GM19238 (cell line): ENCODE measurements at regions not wholly inside any gene's neighbourhood (a gene's known extent, or its start where the extent isn't known, plus 50 kb on each side); places are given as distances from the start of the nearest gene placed in this dataset.

ENCODE experiments used
- DNase-seq: peaks from one replicate; pipeline ENCODE4 v3.0.0; 2011; ENCODE audit warnings: low spot score; ENCODE audit not compliant: insufficient read length

DNA sequence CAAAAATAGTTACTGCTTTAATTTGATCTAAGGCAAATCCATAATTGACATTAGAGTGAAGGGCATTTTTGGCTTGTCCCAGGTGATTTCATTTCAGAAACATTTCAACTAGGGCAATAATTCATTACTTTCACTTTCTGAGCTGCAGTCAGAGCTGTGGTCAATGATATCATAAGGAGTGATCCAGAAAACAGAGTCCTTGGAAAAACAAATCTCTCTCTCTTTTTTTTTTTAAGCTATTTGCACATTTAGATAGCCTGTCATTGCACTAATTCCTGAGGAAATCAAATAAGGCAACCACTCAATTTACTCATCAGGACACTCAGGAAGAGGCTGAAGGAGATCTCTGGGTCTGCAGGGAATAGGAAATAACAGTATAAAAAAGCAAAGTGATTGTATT is 269.5 kb upstream of the LRRC3B start:
- no peak for DNase-seq

DNA sequence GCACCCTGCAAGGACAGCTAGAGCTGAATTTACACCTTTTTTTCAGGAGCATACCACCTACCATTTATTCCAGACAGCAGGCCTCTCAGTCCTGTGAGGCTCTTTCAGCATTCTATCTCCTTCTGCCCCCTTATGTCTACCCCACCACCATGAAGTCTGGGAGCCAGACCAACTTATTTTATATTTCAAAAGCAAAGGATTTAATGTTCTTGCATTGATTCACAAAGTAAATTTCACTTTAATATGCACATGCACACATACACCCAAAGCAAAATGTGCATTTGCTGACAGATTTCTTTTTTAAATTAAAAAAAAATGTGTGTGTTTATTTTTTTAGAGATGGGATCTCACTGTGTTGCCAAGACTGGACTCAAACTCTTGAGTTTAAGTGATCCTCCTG is 264.2 kb upstream of the LRRC3B start:
- no peak for DNase-seq

DNA sequence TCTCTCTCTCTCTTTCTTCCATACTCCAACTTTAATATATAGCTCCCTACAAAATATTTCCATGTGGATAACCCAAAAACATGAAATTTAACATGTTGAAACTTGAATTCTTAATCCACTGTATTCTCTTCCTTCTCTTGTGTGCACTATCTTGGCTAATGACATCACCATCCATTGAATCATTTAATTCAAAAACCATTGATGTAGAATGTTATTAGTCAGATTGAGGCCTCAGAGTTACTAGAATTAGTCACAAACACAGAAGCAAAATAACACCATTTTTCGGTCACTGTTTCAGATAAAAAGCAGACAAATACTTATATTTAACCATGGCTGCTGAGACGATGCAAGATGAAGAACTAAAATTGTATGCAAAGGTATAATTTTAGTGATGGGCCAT is 256.9 kb upstream of the LRRC3B start:
- no peak for DNase-seq

DNA sequence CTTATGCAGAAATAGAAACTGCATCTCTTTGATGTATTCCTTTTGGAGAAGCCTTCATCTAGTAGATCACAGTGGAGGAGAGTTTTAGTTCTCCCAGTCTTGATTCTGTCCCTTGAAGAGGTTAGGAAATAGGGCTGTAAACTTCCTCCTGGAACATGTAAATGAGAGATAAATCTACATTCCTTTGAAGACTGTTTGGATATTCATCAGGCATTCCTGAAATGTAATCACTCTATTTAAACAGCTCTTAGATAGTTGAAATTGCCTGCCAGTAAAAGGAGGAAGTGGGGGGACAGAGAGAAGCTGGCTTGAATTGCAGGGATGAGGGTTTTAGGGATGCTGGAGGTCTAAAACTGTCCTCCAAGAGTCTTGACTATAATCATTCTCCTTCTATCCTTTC is 254.3 kb upstream of the LRRC3B start:
- no peak for DNase-seq

DNA sequence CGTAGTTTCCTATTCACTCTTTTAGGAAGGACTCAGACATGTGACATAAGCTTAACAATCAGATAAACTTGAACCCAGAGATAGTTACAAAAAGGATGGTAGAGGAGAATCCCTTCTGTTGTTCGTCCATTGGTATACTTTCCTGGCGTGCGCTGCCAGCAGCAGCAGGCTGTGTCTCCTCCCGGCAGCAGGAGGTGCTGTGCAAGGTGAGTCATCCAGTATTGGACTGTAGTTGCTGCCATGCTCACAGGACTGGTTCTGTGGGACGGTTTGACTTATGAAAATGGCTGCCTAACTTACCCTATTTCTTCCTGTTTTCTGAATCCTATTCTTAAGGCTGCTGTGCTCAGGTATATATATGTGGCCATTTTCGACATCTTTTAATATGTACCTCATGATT is 253.4 kb upstream of the LRRC3B start:
- DNase-seq, result no peak

DNA sequence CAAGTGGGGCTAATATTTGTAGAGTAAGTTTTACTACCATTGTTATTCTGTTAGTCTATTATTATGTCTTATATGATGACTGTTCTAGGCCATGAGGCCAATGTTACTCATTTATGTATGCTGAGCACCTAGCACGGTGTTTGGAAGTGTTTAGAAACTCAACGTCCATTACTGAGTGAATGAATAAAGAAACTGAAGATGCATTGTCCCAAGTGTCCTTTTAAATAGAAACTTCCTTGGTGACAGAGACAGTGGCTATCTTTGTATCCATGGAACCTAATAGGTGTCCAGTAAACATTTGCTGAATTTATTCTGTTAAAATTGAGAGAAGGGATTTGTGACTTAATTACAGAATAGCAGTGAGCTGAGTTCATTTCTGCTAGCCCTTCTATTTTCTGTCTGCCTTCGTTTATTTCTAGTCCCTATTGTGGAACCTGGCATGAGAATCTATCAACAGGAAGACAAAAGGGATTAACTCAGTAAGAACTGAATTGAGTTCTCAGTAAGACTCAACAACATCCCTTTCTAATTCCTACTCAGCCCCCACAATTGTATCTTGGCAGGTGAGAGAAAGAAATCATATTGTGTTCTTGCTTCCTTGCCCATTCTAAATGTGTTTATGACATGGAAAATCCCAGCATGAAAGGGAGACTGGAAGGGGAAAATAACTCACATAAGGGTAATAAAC is 246.6 kb upstream of the LRRC3B start:
- no peak for DNase-seq

DNA sequence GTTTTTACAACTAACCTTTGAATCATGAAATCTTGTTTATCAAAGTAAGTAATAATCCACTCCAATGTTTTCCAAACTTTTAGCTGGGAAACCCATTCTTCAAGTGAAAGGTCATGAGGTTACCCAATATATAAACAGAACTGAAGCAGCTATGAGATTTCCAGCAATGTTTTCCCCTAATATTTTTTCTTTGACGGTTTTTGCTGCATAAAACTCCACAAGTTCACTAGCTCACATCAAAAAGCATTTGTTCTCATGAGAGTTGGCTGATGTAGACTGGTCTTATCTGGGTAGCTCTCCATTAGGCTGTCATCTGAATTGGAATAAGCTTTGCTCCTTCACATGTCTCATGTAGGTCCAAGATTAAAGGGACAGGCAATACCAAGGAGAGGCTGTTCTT is 241.2 kb upstream of the LRRC3B start:
- no peak for DNase-seq

DNA sequence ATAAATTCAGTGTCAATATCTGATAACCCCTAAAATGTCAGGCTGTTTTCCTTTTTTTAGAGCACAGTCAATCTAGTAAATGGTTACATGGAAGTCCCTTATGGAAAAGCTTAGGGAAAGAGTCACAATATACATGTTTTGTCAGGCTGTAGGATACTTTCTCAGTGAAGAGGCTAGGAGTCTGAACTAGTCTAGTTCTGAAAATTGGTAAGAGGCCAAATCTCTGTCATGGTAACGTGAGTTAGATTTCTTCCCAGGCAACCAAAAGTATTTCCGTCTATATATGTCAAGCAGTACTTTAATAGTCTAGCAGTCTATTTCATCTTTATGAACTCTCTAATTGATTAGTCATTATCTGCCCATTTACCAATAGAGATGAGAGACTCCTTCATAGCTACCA is 215.9 kb upstream of the LRRC3B start:
- no peak for DNase-seq

DNA sequence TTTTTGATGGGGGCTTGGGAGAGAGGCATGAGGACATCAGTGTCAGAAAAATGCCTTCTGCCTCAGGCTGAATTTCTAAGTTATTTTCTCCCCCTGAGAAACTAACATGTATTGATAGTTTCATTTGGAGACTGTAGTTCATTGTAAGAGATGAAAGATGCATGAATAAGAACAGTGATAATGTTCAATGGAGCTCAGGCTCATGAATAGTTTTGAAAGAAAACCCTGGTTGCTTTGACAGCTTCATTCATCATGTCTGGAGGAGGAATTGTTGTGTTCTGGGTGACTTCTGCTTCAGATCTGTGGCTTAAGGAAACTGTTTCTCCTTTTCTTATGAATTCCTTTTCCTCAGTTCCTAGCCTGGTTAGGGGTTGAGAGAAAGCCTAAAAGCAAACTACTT is 204.0 kb upstream of the LRRC3B start:
- DNase-seq, result no peak

DNA sequence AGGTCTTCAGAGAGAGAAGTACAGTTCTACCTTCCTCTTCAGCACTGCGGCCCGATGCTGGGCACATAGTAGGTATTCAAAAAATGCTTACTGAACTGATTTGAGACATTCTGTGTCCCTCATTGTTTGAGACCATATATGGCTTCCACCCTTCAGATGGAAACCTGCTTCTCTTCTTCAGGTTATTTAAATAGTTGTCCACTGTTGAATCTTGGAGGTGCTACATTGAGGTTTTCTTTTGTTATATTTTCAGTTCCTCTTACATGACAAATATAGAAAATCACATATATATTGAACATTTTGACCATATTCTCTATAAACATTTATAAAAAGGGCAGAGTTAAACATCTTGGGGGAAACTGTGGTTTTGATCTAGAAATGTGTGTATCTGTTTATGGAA is 200.2 kb upstream of the LRRC3B start:
- no peak for DNase-seq

DNA sequence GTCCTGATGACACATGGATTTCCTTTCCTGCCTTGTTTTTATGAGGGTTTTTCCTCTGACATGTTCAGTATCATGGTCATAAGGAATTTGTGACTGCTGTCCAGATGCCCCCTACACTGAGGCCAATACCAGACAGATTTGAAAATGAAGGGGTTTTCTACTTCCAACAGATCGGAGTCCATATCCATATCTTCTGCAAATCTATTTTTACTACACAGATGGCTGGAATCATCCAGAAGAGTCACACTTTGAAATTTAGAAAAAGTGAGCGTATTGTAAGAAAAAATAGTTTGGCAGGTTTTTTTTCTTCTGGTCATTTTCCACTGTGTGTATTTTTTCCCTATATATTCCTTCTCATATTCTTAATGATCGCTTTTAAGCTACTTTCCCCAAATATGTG is 197.5 kb upstream of the LRRC3B start:
- no peak for DNase-seq

DNA sequence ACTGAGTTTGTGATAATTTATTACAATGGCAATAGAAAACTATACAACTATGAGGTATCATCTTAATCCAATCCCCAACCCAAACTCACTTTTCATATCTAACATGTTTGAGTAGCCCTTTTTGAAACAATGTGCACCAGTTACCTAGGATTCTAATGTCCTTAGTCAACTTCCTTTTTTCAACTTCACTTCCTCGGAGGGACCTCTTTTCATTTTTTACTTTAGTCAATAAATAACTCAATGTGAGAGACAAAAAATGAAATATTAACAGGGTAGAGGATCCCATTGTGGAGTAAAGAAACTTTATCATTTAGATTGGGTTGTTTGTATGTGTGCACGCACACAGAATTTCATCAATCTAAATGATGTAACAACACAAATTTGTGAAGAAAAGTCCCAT is 193.6 kb upstream of the LRRC3B start:
- no peak for DNase-seq

DNA sequence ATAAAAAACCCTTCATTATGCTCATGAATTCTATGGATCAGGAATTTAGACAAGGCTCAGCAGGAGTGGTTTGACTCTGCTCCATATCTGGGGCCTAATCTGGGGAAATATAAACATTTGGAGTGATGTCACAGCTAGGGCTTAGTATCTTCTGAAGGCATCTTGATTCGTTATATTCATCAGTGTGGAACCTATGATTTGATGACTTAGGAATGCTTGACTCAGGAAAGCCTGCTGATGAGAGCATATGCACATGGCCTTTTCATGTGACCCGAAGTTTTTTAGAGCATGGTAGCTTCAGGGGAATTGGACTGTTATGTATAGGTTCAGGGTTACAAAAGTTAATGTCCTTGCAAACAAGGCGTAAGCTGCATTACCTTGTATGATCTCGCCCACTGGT is 184.9 kb upstream of the LRRC3B start:
- DNase-seq, result no peak

DNA sequence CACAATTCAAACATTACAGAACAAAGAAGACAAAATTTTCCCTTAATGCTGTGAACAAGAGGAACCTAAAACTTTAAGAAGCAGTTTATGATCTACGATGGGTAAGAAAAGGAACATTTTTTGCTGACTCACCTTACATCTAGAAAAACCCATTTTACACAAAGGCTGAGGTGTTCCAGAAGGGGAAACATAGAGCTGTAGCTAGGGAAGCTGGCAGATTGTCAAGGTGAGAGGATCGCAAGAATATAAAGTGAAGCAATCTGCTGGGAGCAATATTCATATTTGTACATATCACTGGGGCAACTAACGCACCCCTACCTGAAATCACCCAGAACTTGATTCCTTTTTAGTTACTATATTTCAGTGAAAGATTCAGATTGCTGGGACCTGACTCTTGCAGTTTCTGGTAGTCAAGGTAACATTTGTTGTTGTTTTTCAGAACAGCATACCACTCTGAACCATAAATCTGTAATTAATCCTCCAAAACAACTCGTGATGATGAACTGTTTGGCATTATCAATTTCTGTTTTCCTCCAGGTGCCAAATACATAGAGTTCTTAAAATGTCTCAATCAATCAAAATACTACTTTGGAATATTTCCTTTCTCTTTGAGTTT is 184.1 kb upstream of the LRRC3B start:
- no peak for DNase-seq

DNA sequence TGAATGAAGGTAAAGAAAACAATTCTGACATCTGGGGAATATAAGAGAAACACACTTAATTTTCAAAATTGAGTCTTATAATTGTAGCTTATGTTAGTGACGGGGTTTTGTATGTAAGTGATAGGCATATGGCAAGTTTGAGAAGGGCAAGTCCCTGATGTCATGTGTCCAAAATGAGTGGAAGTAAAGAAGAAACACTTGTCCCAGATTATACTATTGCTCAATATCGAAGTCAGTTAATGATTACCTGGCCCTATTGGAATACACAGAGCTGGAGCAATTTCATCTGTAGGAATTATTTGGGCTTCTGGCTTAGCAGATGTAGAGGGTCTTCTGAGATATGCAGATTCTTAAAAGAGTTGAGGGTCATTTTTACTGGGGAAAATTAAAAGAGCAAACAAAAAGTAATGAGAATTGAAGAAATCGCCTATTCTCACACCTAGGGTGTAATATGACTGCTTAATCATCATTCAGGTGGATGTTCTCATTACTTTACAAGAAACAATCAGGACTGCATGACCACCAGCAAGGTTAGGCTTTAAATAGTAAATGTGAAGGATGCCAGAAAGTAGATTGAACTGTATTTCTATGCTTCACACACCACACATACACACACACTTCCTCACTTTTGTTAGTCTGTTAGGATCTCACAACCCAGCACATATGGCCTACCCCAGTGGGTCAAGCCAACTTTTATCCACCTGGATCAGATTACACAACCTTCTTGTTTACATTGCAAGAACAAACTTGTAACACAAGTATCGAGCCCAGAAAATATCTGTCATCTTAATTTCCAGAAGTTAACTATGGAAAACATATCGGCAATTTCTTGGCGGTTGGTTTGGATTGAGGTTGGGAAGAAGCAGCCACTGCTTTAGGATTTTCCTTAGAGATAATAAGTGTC is 183.3 kb upstream of the LRRC3B start:
- no peak for DNase-seq

DNA sequence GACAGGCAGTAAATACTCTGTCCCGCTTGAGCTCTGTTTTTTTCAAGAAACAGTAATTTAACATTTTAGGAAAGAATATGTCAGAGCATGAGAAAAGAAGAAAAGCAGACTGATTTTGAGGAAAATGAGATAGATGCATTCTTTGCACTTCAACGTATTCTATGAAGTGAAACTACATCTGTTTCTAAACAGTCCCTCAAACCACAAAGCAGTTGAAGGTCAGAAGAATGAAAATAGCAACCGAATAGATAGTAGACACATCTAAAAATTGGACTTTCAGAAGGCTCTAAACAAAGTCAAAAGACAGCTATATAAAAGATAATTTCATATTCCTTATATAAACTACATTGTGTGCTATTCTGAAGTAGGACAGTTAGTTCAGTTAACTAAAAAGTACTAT is 172.6 kb upstream of the LRRC3B start:
- no peak for DNase-seq

DNA sequence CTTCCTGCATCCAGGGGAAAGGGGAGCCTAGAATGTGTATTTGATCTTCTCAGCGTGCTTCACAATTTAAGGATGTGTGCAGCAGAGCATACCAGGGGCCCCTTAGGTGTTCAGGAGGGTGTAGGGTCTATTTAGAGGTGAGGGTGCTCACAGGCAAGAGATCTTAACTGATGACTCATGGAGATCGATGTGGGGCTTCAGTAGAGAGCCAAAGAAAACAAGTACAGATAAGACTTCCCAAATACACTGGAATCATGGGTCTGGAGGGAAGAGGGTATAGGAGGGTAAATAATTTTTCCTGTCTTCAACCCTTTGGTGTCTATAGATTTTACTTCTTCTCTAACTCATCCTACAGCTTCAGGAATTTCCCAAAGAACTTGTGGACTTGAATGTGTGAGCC is 170.2 kb upstream of the LRRC3B start:
- DNase-seq, result no peak

DNA sequence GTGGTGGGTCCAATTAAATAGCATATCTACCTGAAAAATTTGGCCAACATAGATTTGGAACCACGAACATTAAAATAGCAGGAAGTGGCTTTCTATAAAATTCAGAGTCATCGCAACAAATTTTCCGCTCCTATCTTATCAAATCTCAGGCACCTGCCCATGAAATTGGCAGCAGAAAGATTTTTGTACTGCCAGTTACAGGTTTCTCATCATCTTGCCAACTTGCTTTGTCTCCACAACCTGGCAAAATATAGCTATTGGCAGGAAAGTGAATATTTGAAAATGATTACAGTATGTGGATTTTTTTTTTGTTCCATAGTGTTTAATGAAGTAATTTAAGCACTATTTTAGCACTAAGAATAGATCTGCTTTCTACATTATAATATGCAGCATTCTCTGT is 161.6 kb upstream of the LRRC3B start:
- DNase-seq, result no peak

DNA sequence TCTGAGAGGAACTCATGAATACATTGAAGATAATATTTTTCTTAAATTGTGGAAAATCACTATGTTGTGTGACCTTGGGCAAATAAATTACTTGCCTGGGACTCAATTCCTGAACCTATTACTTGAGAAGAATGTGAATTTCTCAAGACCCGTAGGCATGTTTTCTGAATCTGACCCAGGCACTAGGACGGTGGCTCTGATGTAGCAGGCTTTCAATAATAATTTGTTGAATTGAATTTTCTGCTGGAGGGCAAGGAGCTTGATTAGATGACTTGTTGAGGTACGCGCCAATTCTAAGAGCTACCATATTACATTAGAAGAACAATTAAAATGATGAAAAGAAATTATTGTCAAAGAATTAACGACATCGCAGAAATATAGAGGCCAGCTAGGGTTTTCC is 150.2 kb upstream of the LRRC3B start:
- no peak for DNase-seq

DNA sequence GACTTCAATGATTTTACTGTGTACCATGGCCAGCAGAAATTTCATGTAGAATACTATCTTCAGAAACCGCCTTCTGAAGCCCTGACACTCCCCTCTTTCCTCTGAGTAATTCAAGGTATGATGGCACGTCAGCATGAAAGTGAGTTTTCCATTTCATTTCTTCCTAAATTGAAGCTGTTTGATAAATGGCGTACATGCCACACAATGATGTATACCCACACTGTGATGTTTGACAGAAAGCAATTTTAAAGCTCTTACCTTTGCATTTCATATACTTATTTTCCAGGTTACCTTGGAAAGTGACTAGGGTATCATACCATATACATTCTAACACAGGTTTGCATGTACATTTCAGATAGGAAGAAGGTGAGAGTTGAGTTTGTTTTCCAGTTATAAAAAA is 147.9 kb upstream of the LRRC3B start:
- DNase-seq, result no peak

DNA sequence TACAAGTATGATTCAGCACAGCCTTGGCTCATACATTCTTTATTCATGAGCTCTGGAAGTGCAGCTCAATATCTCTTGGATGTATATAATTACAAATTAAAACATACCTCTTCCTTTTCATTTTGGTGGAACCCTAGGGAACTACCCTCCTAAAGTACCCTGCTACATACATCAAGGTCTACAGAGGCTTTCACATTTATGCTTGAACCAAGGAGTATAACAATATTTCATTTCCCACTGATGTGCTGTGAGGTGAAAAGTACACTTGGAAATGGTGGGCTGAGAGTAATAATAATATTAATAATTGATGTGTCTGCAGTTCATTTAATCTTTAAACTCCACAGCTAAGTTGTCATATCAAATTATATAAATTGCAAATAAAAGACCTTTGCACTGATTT is 142.2 kb upstream of the LRRC3B start:
- DNase-seq, result no peak

DNA sequence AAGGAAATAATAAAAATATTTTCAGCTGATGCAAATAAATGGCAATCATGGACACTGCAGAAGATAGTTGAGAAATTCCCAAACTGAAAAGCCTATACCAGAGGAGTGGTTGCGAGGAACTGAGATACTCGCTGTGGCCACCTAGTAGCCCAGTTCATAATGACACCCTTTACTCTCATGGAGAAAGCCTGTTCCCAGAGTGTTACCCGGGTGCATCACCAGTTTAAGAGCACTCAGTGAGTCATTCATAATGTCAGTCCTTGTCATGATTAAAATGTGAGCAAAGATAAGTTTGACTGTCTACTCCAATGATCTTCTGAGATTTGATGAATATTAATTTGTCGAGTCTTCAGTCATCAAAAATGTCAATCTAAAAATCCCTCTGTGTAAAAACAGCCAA is 138.4 kb upstream of the LRRC3B start:
- no peak for DNase-seq

DNA sequence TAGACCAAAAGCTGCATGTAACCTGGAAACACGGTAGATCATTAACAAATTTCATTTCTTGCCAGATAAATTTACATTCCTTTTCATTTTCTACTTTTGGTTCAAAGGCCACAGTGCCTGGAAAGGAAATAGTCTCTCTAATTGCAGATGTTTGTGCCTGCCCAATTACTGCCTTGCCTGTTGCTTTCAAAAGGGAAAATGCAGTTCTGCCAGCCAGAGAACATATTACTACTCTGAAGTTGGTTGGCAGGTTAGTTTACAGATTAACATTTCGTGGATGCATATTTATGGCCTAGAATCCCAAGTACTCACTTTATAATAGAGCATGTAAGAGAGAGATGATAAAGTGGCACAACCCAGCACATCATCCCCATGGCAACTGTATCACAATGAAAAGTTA is 124.3 kb upstream of the LRRC3B start:
- DNase-seq, result no peak
